GM23248 (cell line): ENCODE measurements at regions not wholly inside any gene's neighbourhood (a gene's known extent, or its start where the extent isn't known, plus 50 kb on each side); places are given as distances from the start of the nearest gene placed in this dataset.
"Not testable (repeated sequence)": the region's sequence is repeated elsewhere in the genome, so short reads cannot be mapped to it uniquely, and the experiment has no call there.

Experiments
- DNase-seq: peaks from one replicate; pipeline ENCODE4 v3.0.0-alpha.2; 2015
- H2AFZ ChIP-seq: fragments of 200-600 bp; sonication (generic); 2 replicates; pipeline ENCODE4 v1.6.1; 2016; ENCODE audit warnings: antibody characterized with exemption
- H3F3A ChIP-seq: fragments of 200-600 bp; sonication (generic); 2 replicates; pipeline ENCODE4 v1.6.1; 2016; ENCODE audit warnings: mild to moderate bottlenecking, antibody characterized with exemption, mixed run types; ENCODE audit not compliant: insufficient read depth
- H3K27ac ChIP-seq: fragments of 200-600 bp; sonication (generic); 2 replicates; pipeline ENCODE4 v1.5.1; 2016; ENCODE audit warnings: mild to moderate bottlenecking
- H3K27me3 ChIP-seq: fragments of 200-600 bp; sonication (generic); replicated peaks from 2 replicates; pipeline ENCODE4 v1.6.1; 2016; ENCODE audit warnings: mild to moderate bottlenecking; ENCODE audit not compliant: insufficient read depth
- H3K36me3 ChIP-seq: fragments of 200-600 bp; sonication (generic); 2 replicates; pipeline ENCODE4 v1.6.1; 2016; ENCODE audit warnings: low read depth, mild to moderate bottlenecking
- H3K4me1 ChIP-seq: fragments of 200-600 bp; sonication (generic); 2 replicates; pipeline ENCODE4 v1.6.1; 2016; ENCODE audit warnings: mild to moderate bottlenecking; ENCODE audit not compliant: insufficient read depth
- H3K4me2 ChIP-seq: fragments of 200-600 bp; sonication (generic); one replicate; pipeline ENCODE4 v1.6.1; 2016; ENCODE audit warnings: mild to moderate bottlenecking; ENCODE audit not compliant: unreplicated experiment
- H3K4me3 ChIP-seq: fragments of 200-600 bp; sonication (generic); 2 replicates; pipeline ENCODE4 v1.5.1; 2016; ENCODE audit warnings: mild to moderate bottlenecking
- H3K79me2 ChIP-seq: fragments of 200-600 bp; sonication (generic); 2 replicates; pipeline ENCODE4 v1.6.1; 2016; ENCODE audit warnings: mild to moderate bottlenecking; ENCODE audit not compliant: insufficient read depth
- H3K9ac ChIP-seq: fragments of 200-600 bp; sonication (generic); 2 replicates; pipeline ENCODE4 v1.6.1; 2016; ENCODE audit warnings: mild to moderate bottlenecking
- H3K9me2 ChIP-seq: fragments of 200-600 bp; sonication (generic); 2 replicates; pipeline ENCODE4 v1.6.1; 2016; ENCODE audit warnings: mixed run types, mild to moderate bottlenecking, moderate library complexity; ENCODE audit not compliant: insufficient read depth
- H3K9me3 ChIP-seq: fragments of 200-600 bp; sonication (generic); one replicate; pipeline ENCODE4 v1.6.1; 2017; ENCODE audit warnings: low read depth
- H4K20me1 ChIP-seq: fragments of 200-600 bp; sonication (generic); 2 replicates; pipeline ENCODE4 v1.6.0; 2016; ENCODE audit not compliant: insufficient read depth
- EZH2 ChIP-seq: fragments of 200-600 bp; sonication (generic); IDR thresholded peaks from 2 replicates; pipeline ENCODE4 v1.6.1; 2018; ENCODE audit warnings: antibody characterized with exemption, mild to moderate bottlenecking; ENCODE audit not compliant: insufficient read depth, poor library complexity, severe bottlenecking
- EZH2phosphoT487 ChIP-seq: fragments of 200-600 bp; sonication (generic); IDR thresholded peaks from 2 replicates; pipeline ENCODE4 v1.6.1; 2018; ENCODE audit warnings: antibody characterized with exemption, moderate library complexity, mild to moderate bottlenecking, low read depth; ENCODE audit not compliant: insufficient read depth
- WGBS, 2 experiments: methylation state at CpG; one replicate each; pipeline ENCODE4 v1.1.6; 2015 to 2017; ENCODE audit warnings: low lambda C conversion rate in 2 of 2, low coverage in 1 of 2; ENCODE audit errors: missing lambda C conversion rate in 2 of 2; 5-methylcytosine and 5-hydroxymethylcytosine counted together
- in situ Hi-C: fragments of 300-500 bp; cut with MboI; formaldehyde crosslinking; loops from 2 replicates; pipeline ENCODE4 v1.15.0; 2020

DNA sequence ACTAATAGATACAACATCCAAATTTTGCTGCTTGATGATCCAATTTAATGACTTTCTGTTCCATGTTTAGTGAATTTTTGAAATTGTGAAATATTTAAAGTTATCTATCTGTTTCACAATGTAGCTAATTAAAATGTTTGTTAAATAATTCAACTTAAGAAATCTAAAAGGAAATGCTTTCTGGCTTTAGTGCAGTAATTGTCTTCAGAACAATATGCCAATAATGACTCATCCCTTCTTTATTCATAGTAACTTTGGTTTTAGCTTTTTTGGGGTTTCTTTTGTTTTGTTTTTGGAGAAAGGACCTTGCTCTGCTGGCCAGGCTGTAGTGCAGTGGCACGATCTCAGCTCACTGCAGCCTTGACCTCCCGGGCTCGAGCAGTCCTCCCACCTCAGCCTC lies 479.2 kb upstream of the RGS6 start:
- H2AFZ ChIP-seq = no peak overlapping the region
- H3K9me3 ChIP-seq = no peaks in the 10 kb centered on the region
- H3K4me3 ChIP-seq = no peak overlapping the region
- no peaks in the 10 kb centered on the region for H3K27me3 ChIP-seq
- peak overlapping the region; percentile 10 for H3K27ac ChIP-seq
- H3K79me2 ChIP-seq = peaks cover 88% of the 10 kb centered on the region
- H3K4me2 ChIP-seq = no peak overlapping the region
- WGBS, 2 experiments = 11 to 19% methylated on average over 3 of the region's 3 CpGs
- H3K9me2 ChIP-seq = no peaks in the 10 kb centered on the region
- no peaks in the 10 kb centered on the region for H4K20me1 ChIP-seq
- DNase-seq = peak; percentile 66
- H3K9ac ChIP-seq = no peak overlapping the region
- no peak for TF ChIP-seq EZH2
- TF ChIP-seq EZH2phosphoT487 = no peak
- in situ Hi-C loops = no loop called here
- H3F3A ChIP-seq = peaks cover 29% of the 10 kb centered on the region
- peaks cover 40% of the 10 kb centered on the region for H3K4me1 ChIP-seq
- no peaks in the 10 kb centered on the region for H3K36me3 ChIP-seq

- 66 to 69% methylated on average over 2 of the region's 2 CpGs for WGBS, 2 experiments
- H3K9me3 ChIP-seq = no peaks in the 10 kb centered on the region
- H3K36me3 ChIP-seq = no peaks in the 10 kb centered on the region
- no peak overlapping the region for H3K4me3 ChIP-seq
- H3K4me1 ChIP-seq = peaks cover 39% of the 10 kb centered on the region
- H4K20me1 ChIP-seq = no peaks in the 10 kb centered on the region
- no peak overlapping the region for H3K4me2 ChIP-seq
- H2AFZ ChIP-seq = no peak overlapping the region
- no peak for DNase-seq
- no peak overlapping the region for H3K27ac ChIP-seq
- in situ Hi-C loops = no loop called here
- H3K27me3 ChIP-seq = no peaks in the 10 kb centered on the region
- no peak overlapping the region for H3K9ac ChIP-seq
- H3F3A ChIP-seq = peaks cover 29% of the 10 kb centered on the region
- H3K9me2 ChIP-seq = no peaks in the 10 kb centered on the region
- H3K79me2 ChIP-seq = peaks cover 88% of the 10 kb centered on the region
- TF ChIP-seq EZH2 = no peak
- no peak for TF ChIP-seq EZH2phosphoT487
Observed at GRCh38 chr14:71454010-71454409, 478.2 kb upstream of the RGS6 start.

DNA sequence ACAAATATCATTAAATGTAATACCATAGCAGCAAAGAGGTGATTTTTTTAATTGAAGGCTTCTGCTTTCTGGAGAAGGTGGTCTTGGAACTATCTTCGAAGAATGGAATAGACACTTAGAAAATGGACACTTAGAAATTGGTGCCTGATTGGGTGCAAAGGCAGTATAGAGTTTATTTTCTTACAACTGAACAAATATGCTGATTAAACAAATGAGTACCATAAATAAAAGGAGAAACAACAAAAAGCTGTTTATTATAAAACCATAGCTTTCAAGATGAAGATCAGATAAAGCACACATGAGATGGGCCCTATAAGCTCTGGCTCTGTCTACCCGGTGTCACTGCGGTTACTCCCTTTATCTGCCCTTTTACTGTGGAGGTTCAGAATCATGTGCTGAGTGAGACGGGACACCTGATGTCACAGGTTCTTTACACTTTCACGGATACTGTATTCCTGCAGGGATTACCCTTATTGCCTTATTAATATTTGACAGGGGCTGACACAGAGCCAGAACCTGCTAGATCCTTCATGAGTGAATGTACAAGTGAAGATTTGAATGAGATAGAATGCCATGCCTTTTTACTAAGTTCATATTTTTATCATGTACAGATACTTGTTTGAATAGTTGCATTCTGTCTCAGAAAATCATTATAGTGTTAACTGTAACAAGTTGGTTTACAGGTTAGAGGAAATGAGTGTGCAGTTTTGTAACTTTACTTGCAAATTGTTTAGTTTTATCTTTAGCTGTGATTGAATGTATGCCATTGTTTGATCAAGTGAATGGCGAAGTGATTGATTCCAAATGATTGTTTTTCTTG lies 477.5 kb upstream of the RGS6 start:
- peaks cover 31% of the 10 kb centered on the region for H3K4me1 ChIP-seq
- H3K27ac ChIP-seq = no peak overlapping the region
- H3K4me3 ChIP-seq = no peak overlapping the region
- no peaks in the 10 kb centered on the region for H3K36me3 ChIP-seq
- no peak overlapping the region for H2AFZ ChIP-seq
- no peaks in the 10 kb centered on the region for H4K20me1 ChIP-seq
- peaks cover 88% of the 10 kb centered on the region for H3K79me2 ChIP-seq
- no peaks in the 10 kb centered on the region for H3K9me3 ChIP-seq
- H3K4me2 ChIP-seq = no peak overlapping the region
- in situ Hi-C loops = no loop called here
- 82 to 88% methylated on average over 6 of the region's 6 CpGs for WGBS, 2 experiments
- peaks cover 29% of the 10 kb centered on the region for H3F3A ChIP-seq
- H3K27me3 ChIP-seq = no peaks in the 10 kb centered on the region
- no peak for DNase-seq
- H3K9ac ChIP-seq = no peak overlapping the region
- TF ChIP-seq EZH2 (no peak), EZH2phosphoT487 (no peak)
- no peaks in the 10 kb centered on the region for H3K9me2 ChIP-seq

GRCh38 chr14:71460091-71460490 lies 472.1 kb upstream of the RGS6 start:
- H3K9me3 ChIP-seq = no peaks in the 10 kb centered on the region
- no peak overlapping the region for H3K4me3 ChIP-seq
- H3K9me2 ChIP-seq = no peaks in the 10 kb centered on the region
- no peaks in the 10 kb centered on the region for H4K20me1 ChIP-seq
- TF ChIP-seq EZH2 = no peak
- TF ChIP-seq EZH2phosphoT487 = no peak
- H2AFZ ChIP-seq = no peak overlapping the region
- DNase-seq = no peak
- no peak overlapping the region for H3K27ac ChIP-seq
- H3K79me2 ChIP-seq = peaks cover 98% of the 10 kb centered on the region
- H3K4me2 ChIP-seq = no peak overlapping the region
- no peak overlapping the region for H3K9ac ChIP-seq
- H3K36me3 ChIP-seq = no peaks in the 10 kb centered on the region
- H3K4me1 ChIP-seq = peaks cover 6% of the 10 kb centered on the region; the same call in 1 of the 2 replicates
- in situ Hi-C loops = no loop called here
- peaks cover 2% of the 10 kb centered on the region; the same call in 1 of the 2 replicates for H3F3A ChIP-seq
- 91 to 92% methylated on average over 6 of the region's 6 CpGs for WGBS, 2 experiments
- H3K27me3 ChIP-seq = no peaks in the 10 kb centered on the region

DNA sequence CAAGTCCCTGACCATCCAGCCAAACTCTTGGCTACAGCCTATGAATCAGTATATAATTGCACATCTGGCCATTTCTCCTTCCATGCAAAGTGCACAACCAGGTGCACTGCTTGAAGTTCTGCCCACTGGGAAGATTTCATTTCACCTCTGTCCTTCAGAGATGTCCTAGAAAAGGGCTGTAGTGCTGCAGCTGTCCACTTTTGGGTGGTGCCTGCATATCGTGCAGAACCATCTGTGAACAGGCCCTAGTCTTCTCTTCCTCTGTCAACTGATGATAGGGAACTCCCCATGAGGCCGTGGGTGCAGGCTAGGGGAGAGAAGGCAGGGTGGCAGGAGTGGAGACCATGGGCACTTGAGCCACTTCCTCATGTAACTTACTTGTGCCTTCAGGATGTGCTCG lies 470.6 kb upstream of the RGS6 start:
- H3K9me3 ChIP-seq, H3K27ac ChIP-seq, H3K4me1 ChIP-seq, DNase-seq, in situ Hi-C loops, H4K20me1 ChIP-seq, H3K4me3 ChIP-seq, H3K4me2 ChIP-seq, H3K9ac ChIP-seq, H2AFZ ChIP-seq, H3K36me3 ChIP-seq, H3K9me2 ChIP-seq, H3K27me3 ChIP-seq: not testable (repeated sequence)
- Histone ChIP-seq H3K79me2 (peaks cover 98% of the 10 kb centered on the region), H3F3A (peaks cover 14% of the 10 kb centered on the region; the same call in 1 of the 2 replicates)
- 77 to 85% methylated on average over 3 of the region's 3 CpGs for WGBS, 2 experiments
